Skeletal muscle tissue (tissue), 3 donors: ENCODE measurements at regions not wholly inside any gene's neighbourhood (a gene's known extent, or its start where the extent isn't known, plus 50 kb on each side); places are given as distances from the start of the nearest gene placed in this dataset.

Source experiments
- H3K27ac ChIP-seq: one replicate; pipeline ENCODE4 v1.7.0; 2013; ENCODE audit warnings: mild to moderate bottlenecking, low read depth, low read length, inconsistent platforms
- H3K27me3 ChIP-seq, 3 donors: one replicate each; pipeline ENCODE4 v1.7.0; 2013; ENCODE audit warnings: low read length in 3 of 3; ENCODE audit not compliant: control insufficient read depth in 3 of 3, insufficient read depth in 3 of 3
- H3K36me3 ChIP-seq, 3 donors: one replicate each; pipeline ENCODE4 v1.7.0; 2013; ENCODE audit warnings: low read length in 3 of 3; ENCODE audit not compliant: control insufficient read depth in 3 of 3, insufficient read depth in 3 of 3
- H3K4me1 ChIP-seq, 3 donors: one replicate each; pipeline ENCODE4 v1.7.0; 2013; ENCODE audit warnings: low read length in 3 of 3, mild to moderate bottlenecking in 3 of 3; ENCODE audit not compliant: control insufficient read depth in 3 of 3, insufficient read depth in 3 of 3
- H3K4me3 ChIP-seq, 3 donors: one replicate each; pipeline ENCODE4 v1.7.0; 2013; ENCODE audit warnings: low read length in 3 of 3
- H3K9ac ChIP-seq, 3 donors: one replicate each; pipeline ENCODE4 v1.7.0; 2013; ENCODE audit warnings: low read length in 3 of 3, mild to moderate bottlenecking in 3 of 3, moderate library complexity in 2 of 3, low read depth in 1 of 3
- H3K9me3 ChIP-seq, 3 donors: one replicate each; pipeline ENCODE4 v1.7.0; 2013; ENCODE audit warnings: low read length in 3 of 3; ENCODE audit not compliant: control insufficient read depth in 3 of 3
- donor health status: Osteomylitis.

- H3K4me3 ChIP-seq = no peak overlapping the region
- no peak overlapping the region for H3K27ac ChIP-seq
- no peaks in the 10 kb centered on the region for H3K36me3 ChIP-seq
- peaks cover 0 to 2% (median 0%) of the 10 kb centered on the region in 3 donors for H3K27me3 ChIP-seq
- no peaks in the 10 kb centered on the region for H3K4me1 ChIP-seq
- H3K9me3 ChIP-seq = no peaks in the 10 kb centered on the region
- no peak overlapping the region for H3K9ac ChIP-seq
These were observed 222.7 kb upstream of the DPP6 start for GRCh38 chr7:153829525-153829924.

- Histone ChIP-seq H3K9me3 (no peaks in the 10 kb centered on the region), H3K4me3 (no peak overlapping the region), H3K27me3 (peaks cover 0 to 2% (median 0%) of the 10 kb centered on the region in 3 donors), H3K9ac (no peak overlapping the region), H3K36me3 (no peaks in the 10 kb centered on the region), H3K27ac (no peak overlapping the region), H3K4me1 (no peaks in the 10 kb centered on the region)
These were observed 220.0 kb upstream of the DPP6 start for GRCh38 chr7:153832160-153832559.

- Histone ChIP-seq H3K27ac (no peak overlapping the region), H3K27me3 (no peaks in the 10 kb centered on the region), H3K9me3 (no peaks in the 10 kb centered on the region), H3K36me3 (no peaks in the 10 kb centered on the region), H3K4me3 (no peak overlapping the region), H3K4me1 (no peaks in the 10 kb centered on the region), H3K9ac (no peak overlapping the region)
These were observed 217.1 kb upstream of the DPP6 start for GRCh38 chr7:153835103-153835502.

DNA sequence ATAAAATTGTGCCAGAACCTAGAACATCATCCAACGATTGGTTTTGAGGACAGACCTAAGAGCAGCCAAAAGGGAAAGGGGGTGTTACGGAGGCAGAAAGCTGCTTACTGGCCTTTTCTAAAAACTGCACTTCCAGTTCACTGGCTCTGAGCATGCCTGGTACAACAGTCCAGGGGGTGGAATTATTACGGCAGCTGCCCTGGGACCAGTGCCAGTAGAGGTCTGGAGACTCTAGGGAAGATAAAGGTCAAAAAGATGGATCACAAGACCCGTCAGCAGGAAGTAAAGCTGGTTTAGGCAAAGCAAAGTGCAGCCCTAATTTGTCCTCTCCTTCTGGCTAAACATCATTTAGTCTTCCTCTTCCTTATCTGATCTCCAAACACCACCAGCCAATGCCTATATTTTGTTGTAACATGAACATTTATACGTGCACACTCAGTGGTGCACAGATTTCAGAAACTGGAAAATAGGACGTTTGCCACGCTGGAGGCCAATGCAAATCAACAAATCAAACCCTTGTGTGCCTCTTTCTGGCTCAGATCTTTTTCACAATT, 216.4 kb upstream of the DPP6 start:
- Histone ChIP-seq H3K27ac (no peak overlapping the region), H3K4me1 (no peaks in the 10 kb centered on the region), H3K27me3 (no peaks in the 10 kb centered on the region), H3K9ac (no peak overlapping the region), H3K4me3 (no peak overlapping the region), H3K36me3 (no peaks in the 10 kb centered on the region), H3K9me3 (no peaks in the 10 kb centered on the region)

DNA sequence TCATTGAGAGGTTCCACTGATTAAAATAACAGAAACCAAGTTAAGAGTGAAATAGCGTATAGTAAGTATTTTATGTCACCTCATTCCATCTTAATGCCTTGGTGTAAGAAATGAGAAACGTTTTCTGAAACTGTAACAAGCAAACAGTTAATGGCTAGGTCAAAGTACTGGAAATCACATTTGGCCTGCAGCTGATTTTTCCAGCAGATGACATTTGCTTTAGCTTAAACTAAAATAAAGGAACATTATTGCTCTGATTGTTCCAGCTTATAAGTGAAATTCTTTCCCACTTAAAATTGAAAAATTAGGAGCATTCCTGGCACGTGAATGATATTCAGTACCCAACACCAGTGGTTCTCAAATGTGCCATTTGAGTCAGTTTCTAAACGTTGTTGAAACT, 213.6 kb upstream of the DPP6 start:
- no peak overlapping the region for H3K27ac ChIP-seq
- H3K36me3 ChIP-seq = no peaks in the 10 kb centered on the region
- peaks cover 0 to 4% (median 0%) of the 10 kb centered on the region in 3 donors for H3K27me3 ChIP-seq
- no peaks in the 10 kb centered on the region for H3K4me1 ChIP-seq
- H3K4me3 ChIP-seq = no peak overlapping the region
- H3K9ac ChIP-seq = no peak overlapping the region
- H3K9me3 ChIP-seq = peaks cover 0 to 3% (median 0%) of the 10 kb centered on the region in 3 donors

- no peaks in the 10 kb centered on the region for H3K36me3 ChIP-seq
- H3K9ac ChIP-seq = no peak overlapping the region
- H3K9me3 ChIP-seq = peaks cover 0 to 3% (median 0%) of the 10 kb centered on the region in 3 donors
- no peak overlapping the region for H3K27ac ChIP-seq
- no peaks in the 10 kb centered on the region for H3K4me1 ChIP-seq
- H3K4me3 ChIP-seq = no peak overlapping the region
- H3K27me3 ChIP-seq = peaks cover 0 to 4% (median 0%) of the 10 kb centered on the region in 3 donors
These were observed 211.3 kb upstream of the DPP6 start for GRCh38 chr7:153840861-153841260.

- no peak overlapping the region for H3K27ac ChIP-seq
- H3K36me3 ChIP-seq = no peaks in the 10 kb centered on the region
- H3K4me3 ChIP-seq = no peak overlapping the region
- H3K9ac ChIP-seq = no peak overlapping the region
- peaks cover 0 to 2% (median 0%) of the 10 kb centered on the region in 3 donors for H3K9me3 ChIP-seq
- H3K27me3 ChIP-seq = no peaks in the 10 kb centered on the region
- no peaks in the 10 kb centered on the region for H3K4me1 ChIP-seq
These were observed 204.4 kb upstream of the DPP6 start for GRCh38 chr7:153847828-153848227.

GRCh38 chr7:153852261-153852660, 199.9 kb upstream of the DPP6 start:
- H3K9me3 ChIP-seq = no peaks in the 10 kb centered on the region
- no peaks in the 10 kb centered on the region for H3K4me1 ChIP-seq
- no peak overlapping the region for H3K27ac ChIP-seq
- H3K27me3 ChIP-seq = no peaks in the 10 kb centered on the region
- H3K36me3 ChIP-seq = no peaks in the 10 kb centered on the region
- H3K4me3 ChIP-seq = no peak overlapping the region
- no peak overlapping the region for H3K9ac ChIP-seq

GRCh38 chr7:153858355-153858754, 193.8 kb upstream of the DPP6 start:
- Histone ChIP-seq H3K9ac (no peak overlapping the region), H3K4me3 (no peak overlapping the region), H3K36me3 (no peaks in the 10 kb centered on the region), H3K4me1 (no peaks in the 10 kb centered on the region), H3K27me3 (no peaks in the 10 kb centered on the region), H3K9me3 (no peaks in the 10 kb centered on the region), H3K27ac (no peak overlapping the region)

GRCh38 chr7:153859239-153859638, 193.0 kb upstream of the DPP6 start:
- H3K36me3 ChIP-seq = no peaks in the 10 kb centered on the region
- H3K27me3 ChIP-seq = no peaks in the 10 kb centered on the region
- no peak overlapping the region for H3K9ac ChIP-seq
- no peaks in the 10 kb centered on the region for H3K9me3 ChIP-seq
- H3K4me3 ChIP-seq = no peak overlapping the region
- no peaks in the 10 kb centered on the region for H3K4me1 ChIP-seq
- no peak overlapping the region for H3K27ac ChIP-seq
